IMR-90 (cell line): ENCODE measurements at regions not wholly inside any gene's neighbourhood (a gene's known extent, or its start where the extent isn't known, plus 50 kb on each side); places are given as distances from the start of the nearest gene placed in this dataset.

Experiments used
- BHLHE40 ChIP-seq: fragments of 150-350 bp; IDR thresholded peaks from 2 replicates; pipeline ENCODE4 v1.6.1; 2016; ENCODE audit warnings: mild to moderate bottlenecking, low read depth, low read length
- CEBPB ChIP-seq: IDR thresholded peaks from 2 replicates; pipeline ENCODE4 v1.6.1; 2012; ENCODE audit warnings: low read depth, low read length, improper control_type of control experiment
- CTCF ChIP-seq: conservative IDR thresholded peaks from 2 replicates; pipeline ENCODE4 v1.5.1; 2012; ENCODE audit warnings: mild to moderate bottlenecking, low read depth, low read length, improper control_type of control experiment
- ELK1 ChIP-seq: fragments of 150-350 bp; IDR thresholded peaks from 2 replicates; pipeline ENCODE4 v1.6.1; 2016; ENCODE audit warnings: low read depth, mild to moderate bottlenecking, low read length, moderate library complexity, borderline replicate concordance
- FOS ChIP-seq: fragments of 150-350 bp; IDR thresholded peaks from 2 replicates; pipeline ENCODE4 v1.6.1; 2016; ENCODE audit warnings: low read depth, low read length
- MAFK ChIP-seq: IDR thresholded peaks from 2 replicates; pipeline ENCODE4 v1.6.1; 2012; ENCODE audit warnings: low read depth, low read length, improper control_type of control experiment
- MAZ ChIP-seq: IDR thresholded peaks from 2 replicates; pipeline ENCODE4 v1.6.1; 2012; ENCODE audit warnings: low read depth, mild to moderate bottlenecking, low read length, improper control_type of control experiment, moderate library complexity, borderline replicate concordance
- NFE2L2 ChIP-seq: fragments of 150-350 bp; IDR thresholded peaks from 2 replicates; pipeline ENCODE4 v1.6.1; 2016; ENCODE audit warnings: low read depth, mild to moderate bottlenecking, low read length
- POLR2A ChIP-seq: IDR thresholded peaks from 2 replicates; pipeline ENCODE4 v1.6.1; 2012; ENCODE audit warnings: mild to moderate bottlenecking, low read depth, low read length
- RAD21 ChIP-seq: IDR thresholded peaks from 2 replicates; pipeline ENCODE4 v1.6.1; 2012; ENCODE audit warnings: low read length, improper control_type of control experiment
- RCOR1 ChIP-seq: IDR thresholded peaks from 2 replicates; pipeline ENCODE4 v1.6.1; 2012; ENCODE audit warnings: mild to moderate bottlenecking, low read length, improper control_type of control experiment; ENCODE audit not compliant: insufficient replicate concordance
- RFX5 ChIP-seq: IDR thresholded peaks from 2 replicates; pipeline ENCODE4 v1.8.0; 2012; ENCODE audit warnings: low read depth, mild to moderate bottlenecking, low read length, moderate library complexity
- SMC3 ChIP-seq: fragments of 150-350 bp; IDR thresholded peaks from 2 replicates; pipeline ENCODE4 v1.6.1; 2016; ENCODE audit warnings: low read depth, mild to moderate bottlenecking, antibody characterized with exemption, low read length, moderate library complexity
- USF2 ChIP-seq: fragments of 150-350 bp; IDR thresholded peaks from 2 replicates; pipeline ENCODE4 v1.6.1; 2017; ENCODE audit warnings: mild to moderate bottlenecking, antibody characterized with exemption, low read length, low read depth

GRCh38 chr13:111978546-111978945 lies 88.4 kb upstream of the SOX1 start:
- TF ChIP-seq CTCF (no peak), POLR2A (no peak), SMC3 (no peak), RAD21 (no peak), RCOR1 (no peak), ELK1 (no peak), RFX5 (no peak), NFE2L2 (no peak), CEBPB (no peak), MAFK (no peak), FOS (no peak), BHLHE40 (no peak), USF2 (no peak), MAZ (no peak)
